ENCODE measurements at regions not wholly inside any gene's neighbourhood (a gene's known extent, or its start where the extent isn't known, plus 50 kb on each side); places are given as distances from the start of the nearest gene placed in this dataset.

DNA sequence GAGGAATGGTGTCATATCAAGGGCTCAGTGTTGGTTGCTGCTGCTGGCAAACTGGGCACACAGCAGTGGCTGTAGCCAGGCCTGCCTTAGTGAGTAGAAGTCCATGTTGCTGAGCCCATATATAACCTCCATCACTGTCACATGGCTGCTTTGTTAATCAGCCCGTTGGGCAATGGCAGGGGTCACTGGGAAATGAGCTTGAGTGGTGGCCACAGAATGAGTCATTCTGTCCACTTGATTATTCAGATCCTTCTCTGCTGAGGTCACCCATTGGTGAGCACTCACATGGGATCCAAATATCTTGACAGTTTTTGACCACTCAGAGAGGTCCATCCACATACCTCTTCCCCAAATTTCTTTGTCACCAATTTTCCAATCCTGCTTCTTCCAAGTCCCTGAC is 898.9 kb upstream of the EYS start:
- TF ChIP-seq, protein P1, sequence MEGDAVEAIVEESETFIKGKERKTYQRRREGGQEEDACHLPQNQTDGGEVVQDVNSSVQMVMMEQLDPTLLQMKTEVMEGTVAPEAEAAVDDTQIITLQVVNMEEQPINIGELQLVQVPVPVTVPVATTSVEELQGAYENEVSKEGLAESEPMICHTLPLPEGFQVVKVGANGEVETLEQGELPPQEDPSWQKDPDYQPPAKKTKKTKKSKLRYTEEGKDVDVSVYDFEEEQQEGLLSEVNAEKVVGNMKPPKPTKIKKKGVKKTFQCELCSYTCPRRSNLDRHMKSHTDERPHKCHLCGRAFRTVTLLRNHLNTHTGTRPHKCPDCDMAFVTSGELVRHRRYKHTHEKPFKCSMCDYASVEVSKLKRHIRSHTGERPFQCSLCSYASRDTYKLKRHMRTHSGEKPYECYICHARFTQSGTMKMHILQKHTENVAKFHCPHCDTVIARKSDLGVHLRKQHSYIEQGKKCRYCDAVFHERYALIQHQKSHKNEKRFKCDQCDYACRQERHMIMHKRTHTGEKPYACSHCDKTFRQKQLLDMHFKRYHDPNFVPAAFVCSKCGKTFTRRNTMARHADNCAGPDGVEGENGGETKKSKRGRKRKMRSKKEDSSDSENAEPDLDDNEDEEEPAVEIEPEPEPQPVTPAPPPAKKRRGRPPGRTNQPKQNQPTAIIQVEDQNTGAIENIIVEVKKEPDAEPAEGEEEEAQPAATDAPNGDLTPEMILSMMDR (IDR thresholded peaks at IDR 0.05): no peak
- no peak for DNase-seq
- H3K4me3 Mint-ChIP-seq: no peak overlapping the region
- no peaks in the 10 kb centered on the region for H3K4me1 Mint-ChIP-seq
- H3K9me3 Mint-ChIP-seq: peaks cover 6% of the 10 kb centered on the region
- no peaks in the 10 kb centered on the region for H3K36me3 Mint-ChIP-seq (ENCODE audit: low read depth)
- H3K27me3 Mint-ChIP-seq (ENCODE audit: low read depth, poor library complexity): peaks cover 3% of the 10 kb centered on the region
- H3K27ac Mint-ChIP-seq: no peak overlapping the region

DNA sequence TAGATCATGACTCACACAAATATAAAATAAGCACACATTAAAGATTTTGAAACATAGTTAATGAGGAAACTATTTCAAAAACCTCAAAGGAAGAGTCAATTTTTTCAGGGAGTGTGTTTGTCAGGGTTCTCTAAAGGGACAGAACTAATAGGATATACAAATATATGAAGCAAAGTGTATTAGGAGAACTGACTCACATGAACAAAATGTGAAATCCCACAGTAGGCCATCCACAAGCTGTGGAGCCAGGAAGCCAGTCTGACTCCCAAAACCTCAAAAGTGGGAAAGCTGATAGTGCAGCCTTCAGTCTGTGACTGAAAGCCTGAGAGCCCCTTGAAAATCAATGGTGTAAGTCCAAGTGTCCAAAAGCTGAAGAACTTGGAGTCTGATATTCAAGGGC is 898.0 kb upstream of the EYS start:
- Mint-ChIP-seq H3K9me3 (peaks cover 6% of the 10 kb centered on the region), H3K27me3 (ENCODE audit: low read depth, poor library complexity) (peaks cover 3% of the 10 kb centered on the region), H3K4me3 (no peak overlapping the region), H3K27ac (no peak overlapping the region), H3K4me1 (no peaks in the 10 kb centered on the region), H3K36me3 (ENCODE audit: low read depth) (no peaks in the 10 kb centered on the region)
- no peak for DNase-seq
- TF ChIP-seq, protein P1 (IDR thresholded peaks at IDR 0.05): no peak

- H3K27ac Mint-ChIP-seq: no peak overlapping the region
- H3K27me3 Mint-ChIP-seq (ENCODE audit: low read depth, poor library complexity): no peaks in the 10 kb centered on the region
- peaks cover 12% of the 10 kb centered on the region for H3K9me3 Mint-ChIP-seq
- H3K36me3 Mint-ChIP-seq (ENCODE audit: low read depth): no peaks in the 10 kb centered on the region
- TF ChIP-seq, protein P1 (IDR thresholded peaks at IDR 0.05): no peak
- DNase-seq: no peak
- H3K4me1 Mint-ChIP-seq: no peaks in the 10 kb centered on the region
- H3K4me3 Mint-ChIP-seq: no peak overlapping the region
Observed at GRCh38 chr6:66599541-66599940, 892.5 kb upstream of the EYS start.

GRCh38 chr6:66578362-66578761 is 871.3 kb upstream of the EYS start:
- H3K4me1 Mint-ChIP-seq: no peaks in the 10 kb centered on the region

GRCh38 chr6:66568271-66568670 is 861.2 kb upstream of the EYS start:
- Mint-ChIP-seq H3K4me3 (no peak overlapping the region), H3K27me3 (ENCODE audit: low read depth, poor library complexity) (peaks cover 3% of the 10 kb centered on the region), H3K27ac (no peak overlapping the region), H3K4me1 (no peaks in the 10 kb centered on the region), H3K9me3 (no peaks in the 10 kb centered on the region), H3K36me3 (ENCODE audit: low read depth) (no peaks in the 10 kb centered on the region)
- TF ChIP-seq, protein P1 (IDR thresholded peaks at IDR 0.05): no peak
- DNase-seq: no peak

More at GRCh38 chr6:66578362-66578761, 871.3 kb upstream of the EYS start:
- TF ChIP-seq, protein P1 (IDR thresholded peaks at IDR 0.05): no peak
- Mint-ChIP-seq H3K9me3 (no peaks in the 10 kb centered on the region), H3K36me3 (ENCODE audit: low read depth) (no peaks in the 10 kb centered on the region), H3K27ac (no peak overlapping the region), H3K4me3 (no peak overlapping the region), H3K27me3 (ENCODE audit: low read depth, poor library complexity) (no peaks in the 10 kb centered on the region)
- DNase-seq: no peak

DNA sequence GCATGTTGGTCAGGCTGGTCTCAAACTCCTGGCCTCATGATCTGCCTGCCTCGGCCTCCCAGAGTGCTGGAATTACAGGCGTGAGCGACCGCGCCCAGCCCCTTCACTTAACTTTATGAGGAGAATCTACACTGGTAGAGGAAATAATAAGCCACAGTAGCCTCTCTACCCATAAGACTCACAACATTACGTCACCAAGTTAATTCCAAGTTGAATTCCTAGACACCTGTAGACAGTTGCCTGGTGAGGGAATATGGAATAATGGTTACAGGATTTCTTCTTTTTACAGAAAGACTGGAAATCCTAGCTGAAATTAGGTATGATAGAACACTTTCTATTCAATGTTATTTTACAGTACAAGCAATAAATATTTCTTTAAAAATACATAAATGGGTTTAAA is 854.5 kb upstream of the EYS start:
- Mint-ChIP-seq H3K27me3 (ENCODE audit: low read depth, poor library complexity) (no peaks in the 10 kb centered on the region), H3K27ac (no peak overlapping the region), H3K4me3 (no peak overlapping the region), H3K4me1 (no peaks in the 10 kb centered on the region), H3K36me3 (ENCODE audit: low read depth) (no peaks in the 10 kb centered on the region), H3K9me3 (no peaks in the 10 kb centered on the region)
- TF ChIP-seq, protein P1 (IDR thresholded peaks at IDR 0.05): no peak
- no peak for DNase-seq
